Vagina (tissue), 2 donors: ENCODE measurements at regions not wholly inside any gene's neighbourhood (a gene's known extent, or its start where the extent isn't known, plus 50 kb on each side); places are given as distances from the start of the nearest gene placed in this dataset.

Source experiments
- DNase-seq, 2 donors: peaks; one replicate each; pipeline ENCODE4 v3.0.0-alpha.2; 2017; ENCODE audit errors: extremely low spot score in 2 of 2
- H3K27ac ChIP-seq: fragments of 200-600 bp; sonication (generic); one replicate; pipeline ENCODE4 v1.5.1; 2019
- H3K27me3 ChIP-seq: fragments of 200-600 bp; sonication (generic); one replicate; pipeline ENCODE4 v1.5.1; 2019
- H3K36me3 ChIP-seq, 2 donors: fragments of 200-600 bp; sonication (generic); one replicate each; pipeline ENCODE4 v1.5.1; 2017 to 2019
- H3K4me1 ChIP-seq: fragments of 200-600 bp; sonication (generic); one replicate; pipeline ENCODE4 v1.5.1; 2019
- H3K4me3 ChIP-seq, 2 donors: fragments of 200-600 bp; sonication (generic); 1 replicate in 1 of 2; 2 replicates in 1 of 2; pipeline ENCODE4 v1.5.1; 2016 to 2019
- H3K9me3 ChIP-seq: fragments of 200-600 bp; sonication (generic); one replicate; pipeline ENCODE4 v1.5.1; 2019
- CTCF ChIP-seq, 3 experiments: fragments of 450-650 bp in 2 of 3; fragments of 200-600 bp in 1 of 3; sonication (generic) in 1 of 3; IDR thresholded peaks; one replicate each; pipeline ENCODE4 v1.5.1; 2017 to 2019; ENCODE audit warnings: antibody characterized with exemption in 3 of 3, mild to moderate bottlenecking in 2 of 3, moderate library complexity in 2 of 3
- POLR2A ChIP-seq, 2 donors: fragments of 450-650 bp; IDR thresholded peaks; one replicate each; pipeline ENCODE4 v1.6.1; 2017; ENCODE audit warnings: antibody characterized with exemption in 2 of 2, mild to moderate bottlenecking in 2 of 2, moderate library complexity in 2 of 2
- POLR2AphosphoS5 ChIP-seq, 2 donors: sonication (generic); formaldehyde crosslinking; IDR thresholded peaks; one replicate each; pipeline ENCODE4 v1.9.0; 2017; ENCODE audit warnings: antibody characterized with exemption in 2 of 2, mild to moderate bottlenecking in 2 of 2, low read depth in 1 of 2; ENCODE audit not compliant: insufficient read depth in 1 of 2
- intact Hi-C: fragments of 100-400 bp; cut with DNase I; formaldehyde crosslinking; loops from one replicate; pipeline ENCODE4 v1.15.1; 2023

- peak in 1 of 2 donors; percentile 41 for TF ChIP-seq POLR2AphosphoS5 (IDR thresholded peaks at IDR 0.05; ENCODE audit: insufficient read depth in 1 of 2, low read depth in 1 of 2)
- TF ChIP-seq POLR2A (IDR thresholded peaks at IDR 0.05): no peak
- Histone ChIP-seq H3K27me3 (no peaks in the 10 kb centered on the region), H3K36me3 (no peaks in the 10 kb centered on the region), H3K27ac (peak overlapping the region; percentile 56), H3K9me3 (no peaks in the 10 kb centered on the region), H3K4me3 (no peak overlapping the region), H3K4me1 (peaks cover 45% of the 10 kb centered on the region)
- intact Hi-C loops: no loop called here
- peak in 1 of 2 donors; percentile 83 for DNase-seq
These were observed 120.7 kb downstream of the CXCL12 start for GRCh38 chr10:44264244-44264643.

- intact Hi-C loops: no loop called here
- TF ChIP-seq POLR2AphosphoS5 (IDR thresholded peaks at IDR 0.05; ENCODE audit: insufficient read depth in 1 of 2, low read depth in 1 of 2) (no peak), CTCF (IDR thresholded peaks at IDR 0.05) (no peak), POLR2A (IDR thresholded peaks at IDR 0.05) (no peak)
These were observed 121.1 kb downstream of the CXCL12 start for GRCh38 chr10:44263771-44264170.

GRCh38 chr10:44262551-44263251 is 122.2 kb downstream of the CXCL12 start:
- H3K27ac ChIP-seq: peak overlapping the region; percentile 56
- peaks cover 45% of the 10 kb centered on the region for H3K4me1 ChIP-seq

More at GRCh38 chr10:44263771-44264170, 121.1 kb downstream of the CXCL12 start:
- peak in 1 of 2 donors; percentile 78 for DNase-seq
- Histone ChIP-seq H3K27ac (peak overlapping the region; percentile 56), H3K27me3 (no peaks in the 10 kb centered on the region), H3K4me1 (peaks cover 45% of the 10 kb centered on the region), H3K4me3 (no peak overlapping the region), H3K9me3 (no peaks in the 10 kb centered on the region), H3K36me3 (no peaks in the 10 kb centered on the region)

GRCh38 chr10:44261710-44262455 is 123.0 kb downstream of the CXCL12 start:
- TF ChIP-seq CTCF (IDR thresholded peaks at IDR 0.05): no peak
- no peak for TF ChIP-seq POLR2AphosphoS5 (IDR thresholded peaks at IDR 0.05; ENCODE audit: insufficient read depth in 1 of 2, low read depth in 1 of 2)
- TF ChIP-seq POLR2A (IDR thresholded peaks at IDR 0.05): no peak
- Histone ChIP-seq H3K36me3 (no peaks in the 10 kb centered on the region), H3K4me1 (peaks cover 45% of the 10 kb centered on the region), H3K4me3 (no peak overlapping the region), H3K9me3 (no peaks in the 10 kb centered on the region), H3K27ac (peak overlapping the region; percentile 56), H3K27me3 (no peaks in the 10 kb centered on the region)
- intact Hi-C loops: no loop called here
- DNase-seq: peak in 1 of 2 donors; percentile 79

More at GRCh38 chr10:44262551-44263251, 122.2 kb downstream of the CXCL12 start:
- no peak for TF ChIP-seq POLR2AphosphoS5 (IDR thresholded peaks at IDR 0.05; ENCODE audit: insufficient read depth in 1 of 2, low read depth in 1 of 2)
- intact Hi-C loops: no loop called here
- Histone ChIP-seq H3K4me3 (no peak overlapping the region), H3K27me3 (no peaks in the 10 kb centered on the region), H3K36me3 (no peaks in the 10 kb centered on the region), H3K9me3 (no peaks in the 10 kb centered on the region)
- DNase-seq: peak in 1 of 2 donors; percentile 52

GRCh38 chr10:44261296-44261695 is 123.6 kb downstream of the CXCL12 start:
- intact Hi-C loops: no loop called here
- Histone ChIP-seq H3K36me3 (no peaks in the 10 kb centered on the region), H3K27me3 (no peaks in the 10 kb centered on the region), H3K27ac (peak overlapping the region; percentile 56), H3K4me1 (peaks cover 45% of the 10 kb centered on the region), H3K4me3 (no peak overlapping the region), H3K9me3 (no peaks in the 10 kb centered on the region)
- TF ChIP-seq CTCF (IDR thresholded peaks at IDR 0.05): no peak
- no peak for TF ChIP-seq POLR2A (IDR thresholded peaks at IDR 0.05)
- TF ChIP-seq POLR2AphosphoS5 (IDR thresholded peaks at IDR 0.05; ENCODE audit: insufficient read depth in 1 of 2, low read depth in 1 of 2): no peak
- peak in 1 of 2 donors; percentile 74 for DNase-seq
